Prostate gland (tissue), 2 donors: ENCODE measurements at regions not wholly inside any gene's neighbourhood (a gene's known extent, or its start where the extent isn't known, plus 50 kb on each side); places are given as distances from the start of the nearest gene placed in this dataset.
A peak's percentile ranks its signal among the peaks of the same experiment; 100 is the strongest.

Experiments used
- DNase-seq: peaks from one replicate; pipeline ENCODE4 v3.0.0-alpha.2; 2019; ENCODE audit warnings: low spot score
- H3K27ac ChIP-seq, 2 donors: fragments of 200-600 bp; sonication (generic); 2 replicates each; pipeline ENCODE4 v1.5.1; 2017 to 2019
- H3K27me3 ChIP-seq: fragments of 200-600 bp; sonication (generic); replicated peaks from 2 replicates; pipeline ENCODE4 v1.5.1; 2019; ENCODE audit not compliant: insufficient read depth
- H3K36me3 ChIP-seq, 2 donors: fragments of 200-600 bp; sonication (generic); 1 replicate in 1 of 2; 2 replicates in 1 of 2; pipeline versions ENCODE4 v1.5.1 to v1.8.1; 2017 to 2019
- H3K4me1 ChIP-seq: fragments of 200-600 bp; sonication (generic); replicated peaks from 2 replicates; pipeline ENCODE4 v1.5.1; 2019
- H3K4me3 ChIP-seq, 2 donors: fragments of 200-600 bp; sonication (generic); 2 replicates each; pipeline ENCODE4 v1.5.1; 2017 to 2019
- H3K9me3 ChIP-seq: fragments of 200-600 bp; sonication (generic); 2 replicates; pipeline ENCODE4 v1.5.1; 2017
- CTCF ChIP-seq, 4 experiments: fragments of 200-600 bp in 2 of 4; fragments of 450-650 bp in 2 of 4; sonication (generic) in 2 of 4; IDR thresholded peaks; 1 replicate in 3 of 4; 2 replicates in 1 of 4; pipeline ENCODE4 v1.5.1; 2016 to 2019; ENCODE audit warnings: antibody characterized with exemption in 4 of 4, mild to moderate bottlenecking in 2 of 4, moderate library complexity in 2 of 4
- POLR2A ChIP-seq: fragments of 450-650 bp; IDR thresholded peaks from one replicate; pipeline ENCODE4 v1.6.1; 2016; ENCODE audit warnings: antibody characterized with exemption, mild to moderate bottlenecking
- POLR2AphosphoS5 ChIP-seq: sonication (generic); formaldehyde crosslinking; IDR thresholded peaks from one replicate; pipeline ENCODE4 v1.6.1; 2017; ENCODE audit warnings: antibody characterized with exemption
- WGBS: methylation state at CpG from one replicate; pipeline ENCODE4 v1.1.5; 2018; 5-methylcytosine and 5-hydroxymethylcytosine counted together
- intact Hi-C: fragments of 100-400 bp; cut with DNase I; formaldehyde crosslinking; loops from one replicate; pipeline ENCODE4 v1.14.2; 2022

GRCh38 chr5:61916621-61917620 is 389.1 kb upstream of the KIF2A start:
- Histone ChIP-seq H3K27me3 (no peaks in the 10 kb centered on the region), H3K4me3 (no peak overlapping the region), H3K27ac (no peak overlapping the region), H3K9me3 (no peaks in the 10 kb centered on the region), H3K4me1 (no peaks in the 10 kb centered on the region), H3K36me3 (no peaks in the 10 kb centered on the region)
- 62% methylated on average over 4 of the region's 4 CpGs for WGBS
- intact Hi-C loops = no loop called here
- DNase-seq = peak; percentile 29
- TF ChIP-seq POLR2A (no peak), POLR2AphosphoS5 (peak; percentile 63), CTCF (IDR thresholded peaks at IDR 0.05) (no peak)

- 73% methylated on average over 2 of the region's 2 CpGs for WGBS
- Histone ChIP-seq H3K9me3 (no peaks in the 10 kb centered on the region), H3K4me1 (no peaks in the 10 kb centered on the region), H3K27ac (no peak overlapping the region), H3K27me3 (no peaks in the 10 kb centered on the region), H3K36me3 (no peaks in the 10 kb centered on the region), H3K4me3 (no peak overlapping the region)
- intact Hi-C loops = no loop called here
- DNase-seq = no peak
- no peak for TF ChIP-seq CTCF (IDR thresholded peaks at IDR 0.05)
- TF ChIP-seq POLR2AphosphoS5 = no peak
- TF ChIP-seq POLR2A = no peak
These were observed 387.4 kb upstream of the KIF2A start for GRCh38 chr5:61918611-61919010.

- Histone ChIP-seq H3K9me3 (no peaks in the 10 kb centered on the region), H3K4me3 (no peak overlapping the region), H3K36me3 (no peaks in the 10 kb centered on the region), H3K27me3 (no peaks in the 10 kb centered on the region), H3K27ac (no peak overlapping the region), H3K4me1 (no peaks in the 10 kb centered on the region)
- 35% methylated on average over 6 of the region's 6 CpGs for WGBS
- peak; percentile 82 for DNase-seq
- TF ChIP-seq CTCF (IDR thresholded peaks at IDR 0.05) = no peak
- peak; percentile 87 for TF ChIP-seq POLR2AphosphoS5
- intact Hi-C loops = loop anchor here (10.0 kb wide), 1 partner anchor 585 kb away; the partner anchor contains the start of gene ZSWIM6
These were observed 386.1 kb upstream of the KIF2A start for GRCh38 chr5:61919920-61920319.

- no peak overlapping the region for H3K27ac ChIP-seq
- intact Hi-C loops = loop anchor here (10.0 kb wide), 1 partner anchor 589 kb away; the partner anchor contains the start of gene ZSWIM6
- no peaks in the 10 kb centered on the region for H3K27me3 ChIP-seq
- no peaks in the 10 kb centered on the region for H3K36me3 ChIP-seq
- 94% methylated on average over 1 of the region's 1 CpG for WGBS
- DNase-seq = no peak
- H3K9me3 ChIP-seq = no peaks in the 10 kb centered on the region
- H3K4me1 ChIP-seq = no peaks in the 10 kb centered on the region
- no peak for TF ChIP-seq POLR2AphosphoS5
- no peak for TF ChIP-seq CTCF (IDR thresholded peaks at IDR 0.05)
- TF ChIP-seq POLR2A = no peak
- H3K4me3 ChIP-seq = no peak overlapping the region
These were observed 381.8 kb upstream of the KIF2A start for GRCh38 chr5:61924251-61924650.
